ENCODE measurements at regions not wholly inside any gene's neighbourhood (a gene's known extent, or its start where the extent isn't known, plus 50 kb on each side); places are given as distances from the start of the nearest gene placed in this dataset.
"Not testable (repeated sequence)": the region's sequence is repeated elsewhere in the genome, so short reads cannot be mapped to it uniquely, and the experiment has no call there.

GRCh38 chr11:39385911-39386310 lies 2073.5 kb downstream of the LRRC4C start:
- H3K27ac ChIP-seq (ENCODE audit: low read depth, low read length) = no peak overlapping the region
- no peak overlapping the region for H2AFZ ChIP-seq (ENCODE audit: low read length, unreplicated experiment)
- H3K79me2 ChIP-seq (ENCODE audit: control insufficient read depth, insufficient read depth, low read length, unreplicated experiment) = no peaks in the 10 kb centered on the region
- H3K4me1 ChIP-seq (ENCODE audit: control insufficient read depth, insufficient read depth, low read length, unreplicated experiment) = no peaks in the 10 kb centered on the region
- H3K27me3 ChIP-seq (ENCODE audit: insufficient read depth, low read length) = no peaks in the 10 kb centered on the region
- H3K4me3 ChIP-seq (ENCODE audit: low read depth, low read length) = no peak overlapping the region
- no peaks in the 10 kb centered on the region for H3K36me3 ChIP-seq (ENCODE audit: insufficient read depth, low read length)

DNA sequence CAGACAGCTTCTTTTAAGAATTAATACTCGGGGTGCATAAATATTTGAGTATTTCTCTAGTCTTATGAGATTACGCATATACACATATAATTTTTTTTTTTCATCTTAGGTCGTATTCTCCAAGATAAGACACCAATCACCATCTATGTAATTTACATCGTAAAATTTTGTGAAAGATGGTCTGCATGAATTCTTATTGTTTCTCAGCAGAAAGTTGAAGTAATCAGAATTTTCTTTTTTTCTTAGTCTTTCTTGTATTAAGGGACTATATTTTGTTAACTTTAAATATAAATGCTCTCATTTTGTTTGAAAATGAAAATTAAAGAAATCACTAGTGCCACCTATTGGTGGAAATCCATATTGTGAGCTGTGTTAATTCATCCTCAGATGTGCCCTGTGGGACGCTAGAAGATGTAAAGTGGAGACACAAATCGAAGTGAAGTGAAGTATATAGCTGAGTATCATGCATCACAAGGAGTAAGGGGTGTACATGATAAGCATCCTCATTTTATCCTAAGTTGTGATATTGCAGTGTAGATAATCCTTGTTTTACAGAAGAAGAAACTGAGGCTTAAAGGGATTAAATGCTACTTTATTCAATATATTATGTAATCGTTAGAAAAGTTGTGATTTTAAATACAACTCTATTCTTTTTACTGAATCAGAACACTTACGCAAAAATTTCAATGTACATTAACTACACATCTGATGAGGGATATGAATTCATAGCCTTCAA lies 2084.3 kb downstream of the LRRC4C start:
- H3K79me2 ChIP-seq (ENCODE audit: control insufficient read depth, insufficient read depth, low read length, unreplicated experiment) = no peaks in the 10 kb centered on the region
- H3K27me3 ChIP-seq (ENCODE audit: insufficient read depth, low read length) = no peaks in the 10 kb centered on the region
- H2AFZ ChIP-seq (ENCODE audit: low read length, unreplicated experiment) = no peak overlapping the region
- no peak overlapping the region for H3K4me3 ChIP-seq (ENCODE audit: low read depth, low read length)
- no peak overlapping the region for H3K27ac ChIP-seq (ENCODE audit: low read depth, low read length)
- H3K4me1 ChIP-seq (ENCODE audit: control insufficient read depth, insufficient read depth, low read length, unreplicated experiment) = no peaks in the 10 kb centered on the region
- no peaks in the 10 kb centered on the region for H3K36me3 ChIP-seq (ENCODE audit: insufficient read depth, low read length)

DNA sequence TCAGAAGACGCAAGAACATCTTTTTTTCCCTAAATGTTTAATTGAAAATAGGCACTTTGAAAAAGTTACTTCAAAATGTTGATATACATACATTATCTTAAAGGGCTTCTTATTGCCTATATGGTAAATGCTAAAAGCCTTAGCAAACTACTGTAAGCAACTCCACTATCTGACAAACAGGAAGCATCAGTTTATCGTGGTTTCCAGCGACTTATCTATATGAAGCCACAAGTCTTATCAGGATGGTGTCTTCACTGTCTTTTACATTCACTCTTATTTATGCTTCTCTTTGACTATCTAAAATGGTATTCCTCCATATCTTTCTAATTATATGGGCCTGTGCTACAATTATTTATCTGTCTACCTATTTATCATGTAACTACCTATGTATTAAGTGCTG lies 2091.9 kb downstream of the LRRC4C start:
- Histone ChIP-seq H3K27ac (ENCODE audit: low read depth, low read length) (no peak overlapping the region), H3K4me3 (ENCODE audit: low read depth, low read length) (no peak overlapping the region), H3K27me3 (ENCODE audit: insufficient read depth, low read length) (no peaks in the 10 kb centered on the region), H3K4me1 (ENCODE audit: control insufficient read depth, insufficient read depth, low read length, unreplicated experiment) (no peaks in the 10 kb centered on the region), H2AFZ (ENCODE audit: low read length, unreplicated experiment) (no peak overlapping the region), H3K79me2 (ENCODE audit: control insufficient read depth, insufficient read depth, low read length, unreplicated experiment) (no peaks in the 10 kb centered on the region), H3K36me3 (ENCODE audit: insufficient read depth, low read length) (no peaks in the 10 kb centered on the region)

DNA sequence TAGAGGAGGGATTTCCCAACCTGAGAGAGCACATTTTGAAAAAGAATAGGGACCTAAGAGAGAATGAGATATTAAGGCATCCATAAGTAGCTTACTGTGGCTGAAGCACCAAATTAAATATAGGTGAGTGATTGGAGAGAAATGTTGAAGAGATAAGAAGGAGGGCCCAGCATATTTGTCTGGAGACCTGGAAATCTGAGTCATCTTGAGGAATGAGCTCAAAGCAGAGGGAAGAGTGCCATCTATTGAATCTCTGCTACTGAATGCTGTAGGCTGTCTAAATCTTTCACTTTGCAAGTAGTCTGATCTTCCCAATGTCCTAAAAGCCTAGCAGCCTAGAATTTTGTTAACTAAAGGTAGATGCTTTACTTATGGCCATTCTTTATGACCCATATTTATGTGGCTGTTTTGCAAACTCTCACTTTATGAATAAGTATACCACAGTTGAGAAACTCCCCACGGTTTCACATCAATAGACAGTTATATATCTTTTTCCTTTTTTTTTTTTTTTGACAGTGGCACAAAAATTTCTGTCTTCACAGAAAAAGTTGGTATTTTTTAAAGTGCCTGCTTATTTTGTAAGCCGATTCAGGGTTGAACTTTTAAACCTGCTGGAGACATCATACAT lies 2093.5 kb downstream of the LRRC4C start:
- Histone ChIP-seq H2AFZ (ENCODE audit: low read length, unreplicated experiment) (no peak overlapping the region), H3K27ac (ENCODE audit: low read depth, low read length) (no peak overlapping the region), H3K36me3 (ENCODE audit: insufficient read depth, low read length) (no peaks in the 10 kb centered on the region), H3K4me1 (ENCODE audit: control insufficient read depth, insufficient read depth, low read length, unreplicated experiment) (no peaks in the 10 kb centered on the region), H3K4me3 (ENCODE audit: low read depth, low read length) (no peak overlapping the region), H3K79me2 (ENCODE audit: control insufficient read depth, insufficient read depth, low read length, unreplicated experiment) (no peaks in the 10 kb centered on the region), H3K27me3 (ENCODE audit: insufficient read depth, low read length) (no peaks in the 10 kb centered on the region)

- H3K4me1 ChIP-seq (ENCODE audit: control insufficient read depth, insufficient read depth, low read length, unreplicated experiment) = no peaks in the 10 kb centered on the region
- no peaks in the 10 kb centered on the region for H3K27me3 ChIP-seq (ENCODE audit: insufficient read depth, low read length)
- no peak overlapping the region for H3K4me3 ChIP-seq (ENCODE audit: low read depth, low read length)
- H2AFZ ChIP-seq (ENCODE audit: low read length, unreplicated experiment) = no peak overlapping the region
- no peak overlapping the region for H3K27ac ChIP-seq (ENCODE audit: low read depth, low read length)
- H3K36me3 ChIP-seq (ENCODE audit: insufficient read depth, low read length) = no peaks in the 10 kb centered on the region
- no peaks in the 10 kb centered on the region for H3K79me2 ChIP-seq (ENCODE audit: control insufficient read depth, insufficient read depth, low read length, unreplicated experiment)
These were observed 2095.9 kb downstream of the LRRC4C start for GRCh38 chr11:39363571-39363970.

DNA sequence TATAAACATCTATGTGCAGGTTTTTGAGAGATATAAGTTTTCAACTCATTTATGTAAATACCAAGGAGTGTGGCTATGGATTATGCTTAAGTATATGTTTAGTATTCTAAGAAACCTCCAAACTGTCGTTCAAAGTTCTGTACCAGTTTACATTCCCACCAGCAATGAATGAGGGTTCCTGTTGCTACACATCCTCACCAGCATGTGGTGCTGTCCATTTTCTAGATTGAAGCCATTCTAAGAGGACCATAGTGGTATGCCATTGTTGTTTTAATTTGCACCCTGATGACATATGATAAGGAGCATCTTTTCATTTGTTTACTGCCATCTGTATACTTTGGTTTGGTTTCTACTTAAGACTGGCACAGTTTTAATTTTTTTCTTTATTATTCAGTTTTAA lies 2097.9 kb downstream of the LRRC4C start:
- H2AFZ ChIP-seq (ENCODE audit: low read length, unreplicated experiment) = no peak overlapping the region

GRCh38 chr11:39345834-39346442 lies 2113.5 kb downstream of the LRRC4C start:
- no peaks in the 10 kb centered on the region for H3K27me3 ChIP-seq (ENCODE audit: insufficient read depth, low read length)
- no peak overlapping the region for H3K4me3 ChIP-seq (ENCODE audit: low read depth, low read length)
- no peak overlapping the region for H2AFZ ChIP-seq (ENCODE audit: low read length, unreplicated experiment)
- H3K27ac ChIP-seq (ENCODE audit: low read depth, low read length) = no peak overlapping the region
- no peaks in the 10 kb centered on the region for H3K4me1 ChIP-seq (ENCODE audit: control insufficient read depth, insufficient read depth, low read length, unreplicated experiment)
- H3K79me2 ChIP-seq (ENCODE audit: control insufficient read depth, insufficient read depth, low read length, unreplicated experiment) = no peaks in the 10 kb centered on the region
- no peaks in the 10 kb centered on the region for H3K36me3 ChIP-seq (ENCODE audit: insufficient read depth, low read length)

More for the DNA sequence above, 2097.9 kb downstream of the LRRC4C start:
- Histone ChIP-seq H3K36me3 (ENCODE audit: insufficient read depth, low read length) (no peaks in the 10 kb centered on the region), H3K27ac (ENCODE audit: low read depth, low read length) (no peak overlapping the region), H3K4me1 (ENCODE audit: control insufficient read depth, insufficient read depth, low read length, unreplicated experiment) (no peaks in the 10 kb centered on the region), H3K4me3 (ENCODE audit: low read depth, low read length) (no peak overlapping the region), H3K27me3 (ENCODE audit: insufficient read depth, low read length) (no peaks in the 10 kb centered on the region), H3K79me2 (ENCODE audit: control insufficient read depth, insufficient read depth, low read length, unreplicated experiment) (no peaks in the 10 kb centered on the region)

DNA sequence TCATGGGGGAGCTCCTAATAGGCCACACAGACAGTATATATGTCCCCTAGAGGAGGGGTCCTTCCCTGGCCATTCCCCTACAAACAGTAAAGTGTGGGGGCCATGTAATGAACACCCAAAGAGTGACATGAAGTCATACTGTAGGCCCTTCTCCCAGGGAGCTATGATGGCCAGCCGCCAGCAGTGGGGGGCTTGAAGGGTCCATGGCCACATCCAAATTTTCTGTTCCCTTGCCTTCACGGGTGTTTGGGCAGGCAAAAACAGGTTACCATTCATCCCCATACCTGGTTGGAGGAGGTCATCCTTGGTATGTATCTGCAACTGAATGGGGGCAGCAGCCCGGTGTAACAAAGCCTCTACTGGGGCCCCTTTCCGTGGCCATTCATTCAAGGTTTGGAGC lies 2118.0 kb downstream of the LRRC4C start:
- no peak overlapping the region for H2AFZ ChIP-seq (ENCODE audit: low read length, unreplicated experiment)
- H3K36me3 ChIP-seq (ENCODE audit: insufficient read depth, low read length) = no peaks in the 10 kb centered on the region
- no peak overlapping the region for H3K4me3 ChIP-seq (ENCODE audit: low read depth, low read length)
- H3K27me3 ChIP-seq (ENCODE audit: insufficient read depth, low read length) = no peaks in the 10 kb centered on the region
- no peak overlapping the region for H3K27ac ChIP-seq (ENCODE audit: low read depth, low read length)
- H3K4me1 ChIP-seq (ENCODE audit: control insufficient read depth, insufficient read depth, low read length, unreplicated experiment) = no peaks in the 10 kb centered on the region
- H3K79me2 ChIP-seq (ENCODE audit: control insufficient read depth, insufficient read depth, low read length, unreplicated experiment) = no peaks in the 10 kb centered on the region

- not testable (repeated sequence) for H3K4me3 ChIP-seq (ENCODE audit: low read depth, low read length); H3K4me1 ChIP-seq (ENCODE audit: control insufficient read depth, insufficient read depth, low read length, unreplicated experiment); H3K36me3 ChIP-seq (ENCODE audit: insufficient read depth, low read length); H3K79me2 ChIP-seq (ENCODE audit: control insufficient read depth, insufficient read depth, low read length, unreplicated experiment); H3K27ac ChIP-seq (ENCODE audit: low read depth, low read length); H2AFZ ChIP-seq (ENCODE audit: low read length, unreplicated experiment); H3K27me3 ChIP-seq (ENCODE audit: insufficient read depth, low read length)
These were observed 2126.4 kb downstream of the LRRC4C start for GRCh38 chr11:39333006-39333405.

DNA sequence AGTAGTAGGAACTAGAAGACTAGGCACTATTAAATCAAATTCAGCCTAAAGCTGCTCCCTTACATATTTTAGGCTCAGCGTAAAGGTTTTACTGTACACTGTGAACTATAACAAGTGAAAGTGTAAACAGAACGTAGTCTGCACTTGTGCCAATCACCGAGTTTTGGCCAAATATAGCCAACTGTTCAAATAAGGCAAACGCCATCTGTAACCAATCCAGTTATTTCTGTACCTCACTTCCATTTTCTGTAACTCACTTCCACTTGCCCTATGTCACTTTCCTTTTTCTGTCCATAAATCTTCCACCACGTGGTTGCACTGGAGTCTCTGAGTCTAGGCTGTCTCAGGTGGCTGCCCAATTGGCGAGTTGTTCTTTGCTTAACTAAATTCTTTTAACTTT lies 2132.2 kb downstream of the LRRC4C start:
- Histone ChIP-seq H3K27me3 (ENCODE audit: insufficient read depth, low read length) (no peaks in the 10 kb centered on the region), H3K79me2 (ENCODE audit: control insufficient read depth, insufficient read depth, low read length, unreplicated experiment) (no peaks in the 10 kb centered on the region), H3K4me1 (ENCODE audit: control insufficient read depth, insufficient read depth, low read length, unreplicated experiment) (no peaks in the 10 kb centered on the region), H3K4me3 (ENCODE audit: low read depth, low read length) (no peak overlapping the region), H2AFZ (ENCODE audit: low read length, unreplicated experiment) (no peak overlapping the region), H3K27ac (ENCODE audit: low read depth, low read length) (no peak overlapping the region), H3K36me3 (ENCODE audit: insufficient read depth, low read length) (no peaks in the 10 kb centered on the region)

DNA sequence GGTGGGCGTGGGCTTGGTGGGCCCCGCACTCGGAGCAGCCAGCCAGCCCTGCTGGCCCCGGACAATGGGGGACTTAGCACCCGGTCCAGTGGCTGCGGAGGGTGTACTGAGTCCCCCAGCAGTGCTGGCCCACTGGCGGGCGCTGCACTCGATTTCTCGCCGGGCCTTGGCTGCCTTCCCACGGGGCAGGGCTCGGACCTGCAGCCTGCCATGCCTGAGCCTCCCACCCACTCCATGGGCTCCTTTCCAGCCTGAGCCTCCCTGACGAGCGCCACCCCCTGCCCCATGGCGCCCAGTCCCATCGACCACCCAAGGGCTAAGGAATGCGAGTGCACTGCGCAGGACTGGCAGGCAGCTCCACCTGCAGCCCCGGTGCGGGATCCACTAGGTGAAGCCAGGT lies 2147.6 kb downstream of the LRRC4C start:
- not testable (repeated sequence) for H3K36me3 ChIP-seq (ENCODE audit: insufficient read depth, low read length); H3K27me3 ChIP-seq (ENCODE audit: insufficient read depth, low read length); H3K27ac ChIP-seq (ENCODE audit: low read depth, low read length); H3K4me1 ChIP-seq (ENCODE audit: control insufficient read depth, insufficient read depth, low read length, unreplicated experiment); H3K4me3 ChIP-seq (ENCODE audit: low read depth, low read length); H2AFZ ChIP-seq (ENCODE audit: low read length, unreplicated experiment); H3K79me2 ChIP-seq (ENCODE audit: control insufficient read depth, insufficient read depth, low read length, unreplicated experiment)
